AML-193 (cell line): ENCODE measurements at regions not wholly inside any gene's neighbourhood (a gene's known extent, or its start where the extent isn't known, plus 50 kb on each side); places are given as distances from the start of the nearest gene placed in this dataset.
"Not testable (repeated sequence)": the region's sequence is repeated elsewhere in the genome, so short reads cannot be mapped to it uniquely, and the experiment has no call there.

Experiments used
- DNase-seq, 2 experiments: peaks; one replicate each; lab custom pipeline; 2025; lab: John Stamatoyannopoulos, UW

DNA sequence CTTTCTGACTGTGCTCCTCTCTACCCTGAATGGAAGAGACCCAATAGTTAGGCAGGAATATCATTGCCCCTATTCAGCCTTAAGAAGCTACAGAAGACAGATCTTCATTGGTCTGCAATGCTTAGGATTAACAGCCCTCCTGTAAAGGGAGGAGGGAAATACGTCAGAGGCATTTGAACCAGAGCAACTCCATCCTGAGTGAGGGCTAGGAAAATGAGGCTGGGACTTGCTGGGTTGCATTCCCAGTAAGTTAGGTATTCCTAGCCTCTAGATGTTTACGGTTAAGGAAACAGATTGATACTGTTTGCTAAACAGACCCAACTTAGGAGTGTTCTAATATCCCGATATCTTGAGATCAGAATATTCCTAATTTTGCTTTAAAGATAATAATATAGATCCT is 63.5 kb downstream of the PCDH18 start:
- no peak for DNase-seq

DNA sequence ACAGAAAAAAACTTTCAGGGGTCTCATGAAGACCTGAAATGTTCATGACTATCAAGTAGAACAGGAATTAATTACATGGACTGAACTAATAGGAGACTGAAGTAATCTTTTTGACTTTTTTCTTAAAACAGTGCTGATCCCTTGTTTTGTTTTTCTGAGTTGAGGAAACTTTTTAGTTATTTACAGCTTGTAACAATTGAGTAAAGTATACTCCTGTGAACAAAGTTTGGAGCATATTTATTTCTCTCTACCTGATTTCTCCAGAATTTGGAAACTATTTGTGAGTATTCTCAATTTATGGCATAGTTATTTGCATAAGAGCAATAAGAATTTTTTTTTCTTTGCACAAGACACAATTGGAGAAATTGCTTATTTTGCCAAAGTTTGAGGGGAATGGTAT is 64.8 kb downstream of the PCDH18 start:
- no peak for DNase-seq

DNA sequence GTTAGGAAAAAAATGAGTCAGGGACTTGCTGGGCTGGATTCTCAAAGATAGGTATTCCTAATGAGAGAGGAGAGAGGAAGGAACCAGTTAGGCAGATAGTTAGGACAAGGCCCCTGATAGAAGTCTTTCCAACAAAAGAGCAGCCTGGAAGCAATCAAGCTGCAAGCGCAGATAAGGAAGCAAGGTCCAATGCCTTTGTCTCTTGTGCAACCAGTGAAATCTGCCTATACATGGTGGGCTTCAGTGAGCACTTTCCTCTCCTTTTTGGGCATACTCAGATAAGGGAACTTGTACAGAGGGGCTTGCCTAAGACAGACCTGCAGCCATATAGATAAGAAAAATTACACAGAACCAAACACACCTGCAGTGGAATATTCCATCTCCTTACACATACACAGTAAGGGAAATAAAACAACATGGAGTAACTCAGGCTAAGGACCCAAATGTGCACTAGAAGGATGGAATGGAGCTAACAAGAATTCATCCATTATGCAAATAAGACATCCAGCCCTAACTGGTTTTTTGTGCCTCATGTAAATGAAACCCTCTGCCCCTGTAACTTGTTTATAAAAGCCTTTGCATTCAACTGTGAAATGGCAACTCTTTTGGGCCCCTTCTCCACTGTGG is 68.8 kb downstream of the PCDH18 start:
- no peak for DNase-seq

DNA sequence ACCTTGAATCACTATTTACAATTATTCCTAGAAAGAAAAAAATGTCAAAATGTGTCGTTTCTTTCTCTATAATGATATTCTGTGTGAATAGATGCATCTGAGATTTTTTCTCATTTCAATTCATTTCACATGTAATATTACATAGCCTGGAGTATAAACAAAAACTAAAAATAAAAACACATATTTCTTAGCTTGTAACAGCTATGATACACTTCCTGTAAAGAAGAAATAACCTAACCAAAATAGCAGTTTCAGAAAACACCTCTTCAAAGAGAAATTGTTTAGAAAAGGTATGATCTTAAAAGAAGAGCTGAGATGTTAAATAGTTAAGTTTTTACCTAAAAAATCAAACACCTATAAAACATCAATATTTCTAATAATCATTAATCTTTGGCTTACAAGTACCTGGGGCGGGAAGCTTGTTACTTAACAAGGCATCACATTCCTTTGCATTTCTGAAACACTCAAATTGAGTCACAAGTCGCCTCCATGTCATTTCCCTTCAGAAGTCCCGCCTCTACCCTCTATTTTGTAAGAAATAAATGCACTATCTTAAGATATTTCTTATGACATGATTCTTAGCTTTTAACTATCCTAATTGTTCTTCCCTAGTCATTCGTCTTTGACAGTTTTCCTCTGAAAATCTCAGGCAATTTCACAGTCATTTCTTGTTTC is 76.5 kb downstream of the PCDH18 start:
- DNase-seq: no peak

DNA sequence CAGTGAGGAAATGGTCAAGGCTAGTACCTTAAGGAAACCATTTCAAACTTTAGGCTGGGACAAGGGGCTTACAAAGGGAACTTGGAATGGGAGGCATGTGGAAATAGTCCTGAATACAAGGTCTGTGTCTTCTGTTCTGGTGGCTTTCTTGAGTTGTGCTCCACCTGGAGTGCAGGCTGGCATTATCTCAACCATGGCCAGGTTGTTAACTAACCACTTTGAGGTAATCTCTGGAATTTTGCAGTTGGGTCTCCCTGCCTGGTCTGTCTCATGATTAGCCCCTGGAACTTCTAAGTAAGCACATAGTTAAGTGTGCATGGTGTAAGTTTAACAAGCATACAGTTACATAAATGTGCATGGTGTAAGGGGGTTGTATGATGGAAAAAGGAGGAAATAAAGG is 77.5 kb downstream of the PCDH18 start:
- DNase-seq: no peak

DNA sequence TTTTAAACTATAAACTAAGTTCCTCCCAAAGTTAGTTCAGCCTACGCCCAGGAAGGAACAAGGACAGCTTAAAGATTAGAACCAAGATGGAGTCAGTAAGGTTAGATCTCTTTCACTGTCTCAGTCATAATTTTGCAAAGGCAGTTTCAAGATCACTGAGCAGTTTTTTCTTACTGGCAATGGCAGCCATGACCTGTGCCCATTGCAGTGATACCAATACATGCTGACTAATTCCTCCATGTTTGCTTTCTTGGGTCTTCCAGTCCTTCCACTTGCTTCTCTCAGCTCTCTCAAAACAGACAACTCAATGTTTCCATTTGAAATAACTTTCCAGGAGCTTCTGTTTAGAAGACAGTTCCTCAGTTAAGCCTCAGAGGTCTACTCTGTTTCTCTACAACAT is 79.5 kb downstream of the PCDH18 start:
- DNase-seq: no peak

DNA sequence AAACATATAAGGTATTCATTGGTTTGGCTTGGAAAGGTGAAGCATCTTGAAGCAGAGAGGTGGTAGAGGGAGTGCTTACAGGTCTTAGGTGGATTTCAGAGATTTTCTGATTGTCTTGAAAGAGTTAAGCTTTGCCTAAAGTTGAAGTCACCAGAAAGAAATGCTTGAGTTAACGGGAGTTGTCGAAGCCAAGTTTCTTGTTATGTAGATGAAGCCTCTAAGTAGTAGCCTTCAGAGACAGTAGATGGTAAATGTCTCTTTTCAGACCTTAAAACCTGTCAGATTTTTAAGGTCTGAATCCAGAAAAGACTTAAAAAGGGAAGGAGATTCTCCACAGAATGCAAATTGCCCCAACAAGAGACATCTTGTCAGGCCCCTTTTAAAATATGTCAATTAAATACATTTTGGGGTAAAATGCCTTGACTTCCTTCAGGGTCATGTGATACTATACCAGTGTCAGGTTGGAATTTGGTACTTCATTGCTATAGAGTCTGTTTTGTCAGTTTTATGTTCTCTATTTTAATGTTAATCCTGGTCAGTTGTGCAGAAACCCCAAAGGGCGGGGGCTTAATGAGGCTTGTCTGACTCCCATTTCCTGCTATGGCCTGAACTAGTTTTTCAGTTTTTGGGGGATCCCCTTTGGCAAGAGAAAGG is 81.0 kb downstream of the PCDH18 start:
- DNase-seq: no peak

DNA sequence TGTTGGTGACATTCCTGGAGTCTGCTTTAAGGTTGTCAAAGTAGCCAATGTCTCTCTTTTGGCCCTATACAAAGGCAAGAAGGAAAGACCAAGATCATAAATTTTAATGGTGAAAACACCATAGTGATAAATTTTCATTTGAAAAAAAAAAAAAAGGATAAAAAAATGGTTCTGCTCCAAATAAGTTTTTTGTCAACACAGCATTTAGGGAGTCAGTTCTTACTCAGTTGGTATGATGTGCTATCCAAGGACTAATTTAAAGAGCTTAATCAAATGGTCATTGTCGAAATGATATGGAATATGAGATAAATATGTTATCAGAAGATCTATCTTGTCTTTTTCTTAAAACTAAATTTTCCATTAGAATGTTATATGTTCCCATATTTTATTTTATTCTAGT is 83.9 kb downstream of the PCDH18 start:
- DNase-seq: no peak

DNA sequence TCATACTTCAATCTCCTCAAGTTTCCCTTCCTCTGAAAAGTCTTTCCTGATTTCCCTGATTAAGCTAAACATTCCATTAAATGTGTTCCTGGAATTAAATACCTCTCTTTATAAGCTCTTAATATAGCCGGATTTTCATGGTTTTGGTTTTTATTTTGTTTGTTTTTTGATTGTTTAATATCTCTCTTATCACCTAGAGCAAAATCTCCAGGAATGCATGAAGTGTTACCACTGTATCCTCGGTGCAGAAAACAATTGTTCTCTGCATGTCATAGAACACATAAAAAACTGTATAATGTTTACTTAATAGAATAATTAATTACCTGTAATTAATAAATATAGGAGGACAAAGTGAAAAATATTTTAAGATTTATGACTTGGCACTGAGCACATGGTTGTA is 86.2 kb downstream of the PCDH18 start:
- DNase-seq: no peak

DNA sequence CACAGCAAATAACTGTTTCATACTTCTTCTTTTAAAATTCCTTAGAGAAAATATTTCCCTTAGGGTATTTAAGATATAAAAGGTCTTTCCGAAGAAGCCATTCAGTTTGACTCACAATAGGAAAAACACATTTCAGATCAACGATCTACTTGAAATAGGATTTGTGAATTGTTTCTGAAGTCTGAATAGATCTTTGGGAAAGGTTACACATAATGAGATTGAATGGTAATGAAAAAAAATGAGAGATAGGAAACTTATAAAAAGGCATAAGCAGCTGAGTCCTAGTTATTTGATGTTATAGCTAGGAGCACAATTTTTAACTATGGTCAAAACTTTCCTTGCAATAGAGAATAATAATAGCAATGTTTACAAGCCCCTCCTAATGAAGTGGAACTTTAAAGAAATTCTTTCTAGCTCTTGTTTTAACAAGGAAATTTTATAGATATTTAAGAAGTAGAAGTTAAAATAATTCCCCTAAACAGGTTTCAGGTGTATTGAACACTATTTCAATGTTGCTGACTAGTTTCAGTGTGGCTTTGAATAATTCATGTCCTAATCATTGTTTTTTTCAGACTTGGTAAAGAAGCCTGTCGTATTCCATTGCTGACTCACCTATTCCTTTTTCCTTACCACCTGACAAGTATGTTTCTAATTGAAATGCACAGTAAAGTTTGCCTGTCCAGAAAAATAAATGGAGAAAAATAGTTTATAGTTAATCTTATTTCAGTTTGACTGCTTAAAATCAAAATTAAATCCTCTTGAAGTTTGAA is 89.1 kb downstream of the PCDH18 start:
- DNase-seq: no peak

DNA sequence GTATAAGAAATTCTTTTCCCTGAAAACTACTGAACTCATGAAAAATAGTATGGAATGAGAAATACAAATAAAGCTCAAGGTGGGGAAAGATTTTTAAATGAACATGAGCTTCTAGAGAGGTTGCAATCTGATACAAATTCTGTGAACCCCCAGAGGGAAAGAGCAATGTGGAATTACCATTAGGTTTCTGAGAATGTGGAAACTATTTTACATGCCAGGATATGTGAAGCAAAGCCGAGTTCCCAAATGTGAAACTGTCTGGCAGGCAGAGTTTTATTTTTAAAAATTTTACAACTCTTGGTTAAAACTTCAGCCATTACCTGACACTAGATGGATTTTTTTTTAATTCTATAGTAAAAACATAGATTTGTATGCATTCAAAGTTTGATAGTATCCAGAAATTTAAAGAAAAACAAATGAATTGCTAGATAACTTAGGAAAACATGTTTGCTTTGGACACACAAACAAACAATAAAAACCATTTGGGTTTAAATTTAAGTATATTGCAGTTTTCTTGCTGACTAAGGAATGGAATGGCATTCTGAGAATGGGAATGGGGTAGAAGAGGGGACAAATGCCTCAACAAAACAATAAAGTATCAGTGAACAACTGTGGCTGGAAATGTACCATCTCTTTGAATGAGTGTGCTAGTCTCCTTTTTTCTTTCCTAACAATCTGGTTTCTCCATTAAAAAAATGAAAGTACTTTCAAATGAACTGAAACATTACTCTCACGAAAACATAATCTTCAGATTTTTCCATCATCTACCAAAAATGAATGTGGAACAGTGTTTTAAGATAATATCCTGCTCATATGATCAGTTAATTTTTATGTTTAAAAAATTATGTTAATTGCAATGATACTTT is 99.6 kb downstream of the PCDH18 start:
- no peak for DNase-seq

DNA sequence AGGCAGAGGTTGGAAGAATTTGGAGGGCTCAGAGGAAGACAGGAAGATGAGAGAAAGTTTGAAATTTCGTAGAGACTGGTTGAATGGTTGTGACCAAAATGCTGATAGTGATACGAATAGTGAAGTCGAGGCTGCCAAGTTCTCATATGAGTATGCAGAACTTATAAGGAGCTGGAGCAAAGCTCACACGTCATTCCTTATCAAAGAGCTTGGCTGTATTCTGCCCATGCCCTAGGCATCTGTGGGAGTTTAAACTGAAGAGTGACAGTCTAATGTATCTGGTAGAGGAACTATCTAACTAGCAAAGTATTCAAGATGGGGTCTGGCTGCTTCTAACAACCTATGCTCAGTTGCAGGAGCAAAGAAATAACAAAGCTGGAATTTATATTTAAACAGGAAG is 102.1 kb downstream of the PCDH18 start:
- no peak for DNase-seq

DNA sequence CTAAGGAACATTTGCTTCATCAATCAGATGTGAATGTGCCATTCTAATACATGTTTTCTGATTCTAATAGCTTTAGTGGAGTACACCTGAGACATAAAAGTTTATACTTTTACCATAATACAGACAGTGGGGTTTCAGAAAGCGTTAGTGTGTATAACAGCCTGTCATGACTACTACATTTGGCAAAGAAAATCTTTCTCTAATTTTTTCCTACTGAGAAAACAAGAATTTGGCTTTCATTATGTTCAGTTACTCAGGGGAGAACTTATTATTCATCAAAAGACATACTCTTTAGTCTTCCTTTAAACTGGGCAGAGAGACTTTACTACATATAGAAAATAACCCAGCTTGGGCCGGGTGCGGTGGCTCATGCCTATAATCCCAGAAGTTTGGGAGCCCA is 104.9 kb downstream of the PCDH18 start:
- DNase-seq: no peak

DNA sequence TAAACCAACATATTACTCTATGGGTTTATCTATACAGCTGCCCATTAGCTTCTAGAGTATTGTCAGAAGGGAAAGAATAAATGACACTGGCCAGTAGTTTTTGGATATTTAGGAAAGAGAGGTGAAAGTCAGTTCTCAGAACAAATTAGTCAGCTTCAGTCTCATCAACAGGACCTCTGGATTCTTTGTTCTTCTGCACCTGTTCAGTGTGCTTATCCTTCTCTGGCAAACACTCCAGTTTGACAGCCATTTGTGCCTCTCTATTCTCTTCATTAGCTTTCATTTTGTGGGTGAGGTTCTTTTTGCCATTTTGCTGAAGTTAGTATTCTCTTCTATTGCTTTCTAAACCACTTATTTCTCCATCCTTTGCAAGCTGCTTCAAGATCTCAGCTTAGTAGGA is 107.0 kb downstream of the PCDH18 start:
- no peak for DNase-seq

DNA sequence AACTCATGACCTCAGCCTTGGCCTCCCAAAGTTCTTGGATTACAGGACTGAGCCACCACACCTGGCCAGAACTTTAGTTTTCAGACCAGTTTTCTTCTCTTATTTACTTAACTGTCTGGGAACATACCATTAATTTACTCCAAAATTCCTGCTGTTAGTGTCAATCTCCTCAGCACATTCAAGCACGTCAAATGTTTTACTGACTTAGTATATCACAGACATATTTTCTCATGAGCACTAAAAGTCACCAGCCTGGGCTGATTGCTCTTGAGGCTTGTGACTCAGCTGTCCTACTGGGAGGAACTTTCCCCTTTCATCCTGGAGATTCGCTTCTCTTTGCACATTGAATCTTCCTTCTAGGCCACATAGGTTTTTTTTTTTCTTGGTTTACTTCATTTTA is 109.6 kb downstream of the PCDH18 start:
- no peak for DNase-seq

DNA sequence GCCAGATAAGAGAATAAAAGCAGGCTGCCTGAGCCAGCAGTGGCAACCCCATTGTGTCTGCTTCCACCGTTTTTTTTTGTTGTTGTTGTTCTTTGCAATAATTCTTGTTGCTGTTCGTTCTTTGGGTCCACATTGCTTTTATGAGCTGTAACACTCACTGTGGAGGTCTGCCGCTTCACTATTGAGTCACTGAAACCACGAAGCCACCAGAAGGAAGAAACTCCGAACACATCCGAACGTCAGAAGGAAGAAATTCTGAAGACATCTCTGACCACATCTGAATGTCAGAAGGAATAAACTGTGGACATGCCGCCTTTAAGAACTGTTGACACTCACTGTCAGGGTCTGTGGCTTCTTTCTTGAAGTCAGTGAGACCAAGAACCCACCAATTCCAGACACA is 110.5 kb downstream of the PCDH18 start:
- no peak for DNase-seq

DNA sequence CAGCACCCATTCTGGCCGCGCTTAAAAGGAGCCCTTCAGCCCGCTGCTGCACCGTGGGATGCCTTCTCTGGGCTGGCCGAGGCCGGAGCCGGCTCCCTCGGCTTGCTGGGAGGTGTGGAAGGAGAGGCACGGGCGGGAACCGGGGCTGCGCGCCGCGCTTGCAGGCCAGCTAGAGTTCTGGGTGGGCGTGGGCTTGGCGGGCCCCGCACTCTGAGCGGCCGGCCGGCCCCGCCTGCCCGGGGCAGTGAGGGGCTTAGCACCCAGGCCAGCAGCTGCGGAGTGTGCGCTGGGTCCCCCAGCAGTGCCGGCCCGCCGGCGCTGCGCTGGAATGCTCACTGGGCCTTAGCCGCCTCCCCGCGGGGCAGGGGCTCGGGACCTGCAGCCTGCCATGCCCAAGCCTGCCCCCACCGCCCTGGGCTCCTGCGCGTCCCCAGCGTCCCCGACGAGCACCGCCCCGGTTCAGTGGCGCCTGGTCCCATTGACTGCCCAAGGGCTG is 111.3 kb downstream of the PCDH18 start:
- DNase-seq: no peak

DNA sequence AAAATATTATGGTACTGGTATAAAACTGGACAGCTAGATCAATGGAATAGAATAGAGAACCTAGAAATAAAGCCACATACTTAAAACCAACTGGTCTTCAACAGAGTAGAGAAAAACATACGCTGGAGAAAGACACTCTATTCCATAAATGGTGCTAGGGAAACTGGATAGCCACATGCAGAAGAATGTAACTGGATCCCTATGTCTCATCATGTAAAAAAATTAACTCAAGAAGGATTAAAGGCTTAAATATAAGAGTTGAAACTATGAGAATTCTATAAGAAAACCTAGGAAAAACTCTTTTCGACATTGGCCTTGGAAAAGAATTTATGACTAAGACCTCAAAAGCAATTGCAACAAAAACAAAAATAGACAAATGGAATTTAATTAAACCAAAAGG is 114.6 kb downstream of the PCDH18 start:
- DNase-seq: no peak

DNA sequence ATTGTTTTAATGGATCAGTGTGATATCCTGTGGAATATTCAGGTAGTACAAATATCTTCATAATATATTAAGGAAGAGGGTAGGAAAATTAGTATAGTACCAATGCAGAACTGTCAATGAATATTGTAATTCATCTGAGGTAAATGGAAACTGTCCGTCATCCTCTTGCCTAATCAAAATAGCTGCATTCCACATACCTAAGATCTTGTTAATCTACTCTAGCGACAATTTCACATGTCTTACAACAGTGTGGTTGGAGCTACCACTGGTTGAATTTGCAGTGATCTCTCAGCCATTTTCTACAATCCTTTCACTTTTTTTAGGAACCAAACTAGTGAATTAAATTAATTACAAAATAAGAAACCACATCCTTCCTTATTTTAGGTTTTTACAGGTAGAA is 117.5 kb downstream of the PCDH18 start:
- DNase-seq: no peak

DNA sequence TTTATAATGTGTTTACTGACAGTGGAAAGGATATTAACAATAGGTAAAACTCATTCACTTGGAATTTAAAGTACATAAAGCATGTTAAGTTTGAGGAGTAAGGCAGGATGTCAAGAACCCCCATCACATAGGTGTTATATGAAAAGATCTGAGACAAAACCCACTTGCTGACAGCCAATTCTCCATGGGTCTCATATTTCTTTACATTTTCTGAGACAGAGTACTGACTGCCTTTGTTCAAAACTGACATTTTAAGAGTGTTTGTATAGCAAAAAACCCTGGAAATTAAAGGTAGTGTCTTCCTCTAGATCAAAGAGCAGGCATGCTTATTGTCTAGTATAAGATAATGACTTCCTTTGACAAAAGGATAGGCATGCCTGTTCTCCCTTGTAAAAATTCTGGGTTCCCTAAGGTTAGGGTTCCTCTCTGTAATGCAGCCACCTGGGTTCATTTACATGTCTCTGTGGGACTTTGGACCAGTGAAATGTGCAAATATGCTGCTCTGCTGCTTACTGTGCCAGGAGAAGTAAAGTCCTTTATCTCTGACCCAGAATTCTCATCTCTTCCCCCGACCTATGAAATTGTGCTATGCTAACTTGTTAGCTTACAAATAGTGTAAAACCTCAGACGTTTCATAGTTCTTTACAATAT is 123.6 kb downstream of the PCDH18 start:
- no peak for DNase-seq

DNA sequence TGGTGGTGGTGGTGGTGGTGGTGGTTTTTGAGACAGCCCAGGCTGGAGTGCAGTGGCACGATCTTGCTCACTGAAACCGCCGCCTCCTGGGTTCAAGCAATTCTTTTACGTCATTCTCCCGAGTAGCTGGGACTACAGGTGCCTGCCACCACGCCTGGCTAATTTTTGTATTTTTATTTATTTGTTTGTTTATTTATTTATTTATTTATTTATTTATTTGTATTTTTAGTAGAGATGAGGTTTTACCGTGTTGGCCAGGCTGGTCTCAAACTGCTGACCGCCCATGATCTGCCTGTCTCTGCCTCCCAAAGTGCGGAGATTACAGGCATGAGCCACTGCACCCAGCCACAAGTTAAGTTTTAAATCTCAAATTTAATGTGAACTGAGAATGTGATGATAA is 126.5 kb downstream of the PCDH18 start:
- DNase-seq: not testable (repeated sequence)
